ENCODE measurements at regions not wholly inside any gene's neighbourhood (a gene's known extent, or its start where the extent isn't known, plus 50 kb on each side); places are given as distances from the start of the nearest gene placed in this dataset.

DNA sequence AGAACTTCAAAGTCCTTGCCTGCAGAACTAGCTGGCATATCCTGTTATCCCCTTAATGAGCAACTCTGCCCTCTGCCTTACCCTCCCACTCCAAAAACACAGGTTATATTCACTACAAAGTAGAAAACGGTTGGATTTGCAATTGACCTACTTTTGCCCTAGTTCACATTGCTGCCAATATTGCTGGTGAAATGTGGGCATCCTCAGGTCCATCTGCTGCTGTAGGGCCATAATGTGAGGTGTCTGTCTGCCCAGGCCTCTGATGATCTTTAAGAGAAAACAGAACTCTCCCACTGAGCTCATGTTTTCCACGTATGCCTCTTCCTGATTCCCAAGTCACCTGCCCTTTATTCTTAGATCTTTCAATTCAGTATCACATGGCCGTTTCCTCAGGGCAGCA lies 294.0 kb upstream of the CDH20 start:
- TF ChIP-seq TBP (IDR thresholded peaks at IDR 0.05; ENCODE audit: low read depth, low read length) (no peak), EZH2 (IDR thresholded peaks at IDR 0.05; ENCODE audit: low read depth, low read length, severe bottlenecking) (no peak), SRF (IDR thresholded peaks at IDR 0.05; ENCODE audit: low read depth, low read length) (no peak), POLR2A (IDR thresholded peaks at IDR 0.05; ENCODE audit: control extremely low read depth in 1 of 2, low read depth in 2 of 2, low read length in 2 of 2) (no peak), BCL11A (IDR thresholded peaks at IDR 0.05; ENCODE audit: low read depth in 2 of 2, low read length in 2 of 2) (no peak), KDM1A (IDR thresholded peaks at IDR 0.05; ENCODE audit: borderline replicate concordance, low read length) (no peak), YY1 (IDR thresholded peaks at IDR 0.05; ENCODE audit: low read depth, low read length) (no peak), CREB1 (IDR thresholded peaks at IDR 0.05) (no peak)
- TF ChIP-seq, protein P1, sequence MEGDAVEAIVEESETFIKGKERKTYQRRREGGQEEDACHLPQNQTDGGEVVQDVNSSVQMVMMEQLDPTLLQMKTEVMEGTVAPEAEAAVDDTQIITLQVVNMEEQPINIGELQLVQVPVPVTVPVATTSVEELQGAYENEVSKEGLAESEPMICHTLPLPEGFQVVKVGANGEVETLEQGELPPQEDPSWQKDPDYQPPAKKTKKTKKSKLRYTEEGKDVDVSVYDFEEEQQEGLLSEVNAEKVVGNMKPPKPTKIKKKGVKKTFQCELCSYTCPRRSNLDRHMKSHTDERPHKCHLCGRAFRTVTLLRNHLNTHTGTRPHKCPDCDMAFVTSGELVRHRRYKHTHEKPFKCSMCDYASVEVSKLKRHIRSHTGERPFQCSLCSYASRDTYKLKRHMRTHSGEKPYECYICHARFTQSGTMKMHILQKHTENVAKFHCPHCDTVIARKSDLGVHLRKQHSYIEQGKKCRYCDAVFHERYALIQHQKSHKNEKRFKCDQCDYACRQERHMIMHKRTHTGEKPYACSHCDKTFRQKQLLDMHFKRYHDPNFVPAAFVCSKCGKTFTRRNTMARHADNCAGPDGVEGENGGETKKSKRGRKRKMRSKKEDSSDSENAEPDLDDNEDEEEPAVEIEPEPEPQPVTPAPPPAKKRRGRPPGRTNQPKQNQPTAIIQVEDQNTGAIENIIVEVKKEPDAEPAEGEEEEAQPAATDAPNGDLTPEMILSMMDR (IDR thresholded peaks at IDR 0.05; ENCODE audit: control extremely low read depth in 1 of 3, insufficient read depth in 1 of 3, low read depth in 1 of 3, low read length in 3 of 3) = no peak
- TF ChIP-seq, protein P2, sequence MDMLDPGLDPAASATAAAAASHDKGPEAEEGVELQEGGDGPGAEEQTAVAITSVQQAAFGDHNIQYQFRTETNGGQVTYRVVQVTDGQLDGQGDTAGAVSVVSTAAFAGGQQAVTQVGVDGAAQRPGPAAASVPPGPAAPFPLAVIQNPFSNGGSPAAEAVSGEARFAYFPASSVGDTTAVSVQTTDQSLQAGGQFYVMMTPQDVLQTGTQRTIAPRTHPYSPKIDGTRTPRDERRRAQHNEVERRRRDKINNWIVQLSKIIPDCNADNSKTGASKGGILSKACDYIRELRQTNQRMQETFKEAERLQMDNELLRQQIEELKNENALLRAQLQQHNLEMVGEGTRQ (IDR thresholded peaks at IDR 0.05; ENCODE audit: low read length) = no peak

Data from H1 (cell line).